Keratinocyte (primary cell): ENCODE measurements at regions not wholly inside any gene's neighbourhood (a gene's known extent, or its start where the extent isn't known, plus 50 kb on each side); places are given as distances from the start of the nearest gene placed in this dataset.

Experiments
- CTCF ChIP-seq, 3 experiments: IDR thresholded peaks in 1 of 3; conservative IDR thresholded peaks in 1 of 3; optimal IDR thresholded peaks in 1 of 3; 2 replicates in 2 of 3; 3 replicates in 1 of 3; pipeline versions ENCODE3 to v1.5.1; 2011; ENCODE audit warnings: low read length in 3 of 3, mild to moderate bottlenecking in 3 of 3, moderate library complexity in 2 of 3, control low read depth in 1 of 3, inconsistent platforms in 1 of 3; ENCODE audit not compliant: insufficient read depth in 2 of 3; ENCODE audit errors: extremely low read depth in 1 of 3
- EZH2 ChIP-seq: IDR thresholded peaks from one replicate; pipeline ENCODE4 v1.6.1; 2012; ENCODE audit warnings: inconsistent platforms, mild to moderate bottlenecking, low read length, moderate library complexity

GRCh38 chr12:93010461-93010860, 81.4 kb upstream of the EEA1 start:
- TF ChIP-seq CTCF (optimal IDR thresholded peaks at IDR 0.05 in 1 of 3, IDR thresholded peaks at IDR 0.05 in 1 of 3, conservative IDR thresholded peaks at IDR 0.05 in 1 of 3; ENCODE audit: extremely low read depth in 1 of 3, insufficient read depth in 2 of 3, low read length in 3 of 3), result no peak
- TF ChIP-seq EZH2, result no peak
